SK-N-SH (cell line): ENCODE measurements at regions not wholly inside any gene's neighbourhood (a gene's known extent, or its start where the extent isn't known, plus 50 kb on each side); places are given as distances from the start of the nearest gene placed in this dataset.

Source experiments
- CTCF ChIA-PET: fragments of 300-600, 350-600 bp; formaldehyde crosslinking; extraction: SDS; loops from one replicate; lab custom pipeline; 2021; lab: Yijun Ruan, JAX
- POLR2A ChIA-PET: fragments of 350-600 bp; sonication (Branson Sonifier 250); formaldehyde crosslinking; extraction: SDS; loops from one replicate; lab custom pipeline; 2020; ENCODE audit warnings: antibody characterized with exemption, inconsistent platforms; lab: Yijun Ruan, JAX
- DNase-seq: peaks from one replicate; pipeline ENCODE4 v3.0.0; 2012
- H2AFZ ChIP-seq: fragments of 200-600 bp; sonication (generic); 2 replicates; pipeline ENCODE4 v1.8.1; 2016; ENCODE audit warnings: antibody characterized with exemption, mild to moderate bottlenecking, low read depth
- H3F3A ChIP-seq: fragments of 200-600 bp; sonication (generic); replicated peaks from 2 replicates; pipeline ENCODE3; 2016; ENCODE audit warnings: antibody characterized with exemption, mild to moderate bottlenecking; ENCODE audit not compliant: insufficient read depth
- H3K27ac ChIP-seq, 2 experiments: fragments of 200-500 bp in 1 of 2; fragments of 200-600 bp in 1 of 2; sonication (Bioruptor generic) in 1 of 2; sonication (generic), shearing (Covaris generic) in 1 of 2; 2 replicates each; pipeline versions ENCODE4 v1.5.1 to v1.6.1; 2014 to 2016; ENCODE audit warnings: low read depth in 2 of 2, inconsistent platforms in 1 of 2, low read length in 1 of 2, mild to moderate bottlenecking in 1 of 2, mixed read lengths in 1 of 2
- H3K27me3 ChIP-seq: fragments of 200-600 bp; sonication (generic), shearing (Covaris generic); 2 replicates; pipeline ENCODE4 v1.6.1; 2016; ENCODE audit warnings: mixed run types; ENCODE audit not compliant: insufficient read depth
- H3K36me3 ChIP-seq, 2 experiments: fragments of 200-500 bp in 1 of 2; fragments of 200-600 bp in 1 of 2; sonication (Bioruptor generic) in 1 of 2; sonication (generic) in 1 of 2; replicated peaks in 1 of 2; 2 replicates each; pipeline versions ENCODE3 to v1.5.1; 2014 to 2016; ENCODE audit warnings: low read length in 1 of 2, mild to moderate bottlenecking in 1 of 2; ENCODE audit not compliant: insufficient read depth in 2 of 2, control insufficient read depth in 1 of 2
- H3K4me1 ChIP-seq, 2 experiments: fragments of 200-500 bp in 1 of 2; fragments of 200-600 bp in 1 of 2; sonication (Bioruptor generic) in 1 of 2; sonication (generic), shearing (Covaris generic) in 1 of 2; 2 replicates each; pipeline versions ENCODE4 v1.5.1 to v1.6.1; 2014 to 2016; ENCODE audit warnings: low read depth in 1 of 2, low read length in 1 of 2, mixed run types in 1 of 2; ENCODE audit not compliant: insufficient read depth in 2 of 2, control insufficient read depth in 1 of 2
- H3K4me2 ChIP-seq: fragments of 200-600 bp; sonication (generic), shearing (Covaris generic); 2 replicates; pipeline ENCODE4 v1.6.1; 2017; ENCODE audit warnings: mixed run types
- H3K4me3 ChIP-seq, 2 experiments: fragments of 200-500 bp in 1 of 2; fragments of 200-600 bp in 1 of 2; sonication (Bioruptor generic) in 1 of 2; sonication (generic), shearing (Covaris generic) in 1 of 2; 2 replicates each; pipeline versions ENCODE4 v1.5.1 to v1.8.1; 2014 to 2016; ENCODE audit warnings: low read depth in 2 of 2, inconsistent platforms in 1 of 2, low read length in 1 of 2, mild to moderate bottlenecking in 1 of 2, mixed read lengths in 1 of 2, moderate library complexity in 1 of 2
- H3K79me2 ChIP-seq: fragments of 200-600 bp; sonication (generic); 2 replicates; pipeline ENCODE4 v1.8.1; 2017; ENCODE audit warnings: mild to moderate bottlenecking; ENCODE audit not compliant: insufficient read depth
- H3K9ac ChIP-seq: fragments of 200-600 bp; sonication (generic); 2 replicates; pipeline ENCODE4 v1.6.1; 2017; ENCODE audit warnings: mixed run types
- H3K9me2 ChIP-seq: fragments of 200-600 bp; sonication (generic); 2 replicates; pipeline ENCODE4 v1.6.1; 2017; ENCODE audit warnings: mixed run types
- H3K9me3 ChIP-seq: fragments of 200-600 bp; sonication (generic); 2 replicates; pipeline ENCODE4 v1.6.1; 2017; ENCODE audit warnings: mixed run types, mild to moderate bottlenecking, moderate library complexity
- H4K20me1 ChIP-seq: fragments of 200-600 bp; sonication (generic); 2 replicates; pipeline ENCODE4 v1.6.1; 2017; ENCODE audit warnings: mild to moderate bottlenecking, mixed run types; ENCODE audit not compliant: insufficient read depth
- CHD2 ChIP-seq: fragments of 150-350 bp; IDR thresholded peaks from 2 replicates; pipeline ENCODE4 v1.6.1; 2018; ENCODE audit warnings: low read length; ENCODE audit not compliant: partially characterized antibody
- ELF1 ChIP-seq: IDR thresholded peaks from 2 replicates; pipeline ENCODE4 v1.4.0; 2012
- EZH2phosphoT487 ChIP-seq: fragments of 200-600 bp; sonication (generic); IDR thresholded peaks from 2 replicates; pipeline ENCODE4 v1.6.1; 2017; ENCODE audit warnings: low read depth, mixed run types, mild to moderate bottlenecking, antibody characterized with exemption, moderate library complexity, borderline replicate concordance
- FOSL2 ChIP-seq: IDR thresholded peaks from 2 replicates; pipeline ENCODE4 v1.4.0; 2012; ENCODE audit warnings: low read depth, mild to moderate bottlenecking, moderate library complexity, borderline replicate concordance
- FOXJ3 ChIP-seq: sonication (generic); formaldehyde crosslinking; IDR thresholded peaks from 2 replicates; pipeline ENCODE4 v1.5.1; 2020; ENCODE audit warnings: mild to moderate bottlenecking, missing genetic modification reagents
- GABPA ChIP-seq: IDR thresholded peaks from 2 replicates; pipeline ENCODE4 v1.4.0; 2012; ENCODE audit warnings: low read depth, mild to moderate bottlenecking
- JUND ChIP-seq: IDR thresholded peaks from 2 replicates; pipeline ENCODE4 v1.4.0; 2012
- MAX ChIP-seq: IDR thresholded peaks from 2 replicates; pipeline ENCODE4 v1.4.0; 2012; ENCODE audit warnings: low read depth
- NFIC ChIP-seq: IDR thresholded peaks from 2 replicates; pipeline ENCODE4 v1.4.0; 2012; ENCODE audit warnings: borderline replicate concordance
- RAD21 ChIP-seq: IDR thresholded peaks from 2 replicates; pipeline ENCODE4 v1.6.1; 2012; ENCODE audit warnings: mild to moderate bottlenecking, low read length
- RCOR1 ChIP-seq: fragments of 150-350 bp; IDR thresholded peaks from 2 replicates; pipeline ENCODE4 v1.6.1; 2017; ENCODE audit warnings: antibody characterized with exemption, low read length
- RXRA ChIP-seq: IDR thresholded peaks from 2 replicates; pipeline ENCODE4 v1.4.0; 2012; ENCODE audit warnings: low read depth, mild to moderate bottlenecking, borderline replicate concordance
- SIN3A ChIP-seq: IDR thresholded peaks from 2 replicates; pipeline ENCODE4 v1.6.1; 2012; ENCODE audit warnings: low read depth, mild to moderate bottlenecking, low read length, moderate library complexity, borderline replicate concordance
- WGBS: methylation state at CpG from one replicate; pipeline ENCODE4 v1.1.6; 2017; ENCODE audit warnings: low lambda C conversion rate; 5-methylcytosine and 5-hydroxymethylcytosine counted together
- TF ChIP-seq, protein P1 (sequence below): IDR thresholded peaks from 2 replicates; pipeline ENCODE4; 2012
- TF ChIP-seq, protein P2 (sequence below): fragments of 150-350 bp; IDR thresholded peaks from 2 replicates; pipeline ENCODE4 v1.6.1; 2017; ENCODE audit warnings: antibody characterized with exemption, low read length, low read depth, borderline replicate concordance

GRCh38 chr7:159201722-159202330 lies 57.2 kb upstream of the VIPR2 start (continued):
- TF ChIP-seq FOSL2 (no peak), ELF1 (no peak), SIN3A (no peak), CHD2 (no peak), FOXJ3 (CRISPR knock-in tag) (no peak), EZH2phosphoT487 (no peak), JUND (no peak), RXRA (no peak), NFIC (no peak)

DNA sequence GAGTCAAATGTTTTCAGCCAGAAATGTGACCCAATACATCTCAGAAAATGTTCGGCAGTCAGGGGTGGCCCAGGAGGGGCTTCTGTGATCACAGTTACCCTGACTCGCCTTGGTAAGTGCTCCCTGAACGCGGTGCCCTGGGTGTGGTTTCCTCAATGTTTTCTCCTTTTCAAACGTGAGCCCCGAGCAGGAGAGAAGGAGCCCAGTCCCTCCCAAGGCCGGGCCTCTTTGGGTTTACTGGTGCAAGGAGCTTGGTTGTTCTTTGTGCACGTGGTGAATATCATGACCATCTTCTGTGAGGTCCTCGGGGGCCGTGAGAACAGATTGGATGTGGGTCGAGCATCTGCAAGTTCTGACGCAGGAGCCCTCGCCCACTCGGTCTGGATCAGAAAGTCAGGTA lies 55.8 kb upstream of the VIPR2 start:
- H3K27ac ChIP-seq, result no peak overlapping the region
- H3K9me3 ChIP-seq, result 0 out of 2 replicates have a peak, but pooled peaks cover 4% of the 10 kb centered on the region
- no peak overlapping the region for H3K9ac ChIP-seq
- no peak overlapping the region for H2AFZ ChIP-seq
- H3F3A ChIP-seq, result no peaks in the 10 kb centered on the region
- H3K9me2 ChIP-seq, result no peaks in the 10 kb centered on the region
- no peak overlapping the region for H3K4me3 ChIP-seq
- WGBS, result 51% methylated on average over 14 of the region's 14 CpGs
- no peaks in the 10 kb centered on the region for H3K27me3 ChIP-seq
- CTCF ChIA-PET, result interaction anchor here (1.6 kb wide), 1 partner anchor 25 kb away, joined by 4 read pairs; no protein-coding TSS in a partner anchor
- peaks cover 0 to 3% of the 10 kb centered on the region in 2 experiments; a peak in 2 of 4 replicates for H3K4me1 ChIP-seq
- no peaks in the 10 kb centered on the region for H3K79me2 ChIP-seq
- H3K36me3 ChIP-seq, result no peaks in the 10 kb centered on the region
- no peaks in the 10 kb centered on the region for H4K20me1 ChIP-seq
- TF ChIP-seq MAX, result no peak
- TF ChIP-seq RCOR1, result no peak
- no peak for TF ChIP-seq RAD21
- TF ChIP-seq GABPA, result no peak
- TF ChIP-seq, protein P1, sequence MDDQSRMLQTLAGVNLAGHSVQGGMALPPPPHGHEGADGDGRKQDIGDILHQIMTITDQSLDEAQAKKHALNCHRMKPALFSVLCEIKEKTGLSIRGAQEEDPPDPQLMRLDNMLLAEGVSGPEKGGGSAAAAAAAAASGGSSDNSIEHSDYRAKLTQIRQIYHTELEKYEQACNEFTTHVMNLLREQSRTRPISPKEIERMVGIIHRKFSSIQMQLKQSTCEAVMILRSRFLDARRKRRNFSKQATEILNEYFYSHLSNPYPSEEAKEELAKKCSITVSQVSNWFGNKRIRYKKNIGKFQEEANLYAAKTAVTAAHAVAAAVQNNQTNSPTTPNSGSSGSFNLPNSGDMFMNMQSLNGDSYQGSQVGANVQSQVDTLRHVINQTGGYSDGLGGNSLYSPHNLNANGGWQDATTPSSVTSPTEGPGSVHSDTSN, result no peak
- TF ChIP-seq, protein P2, sequence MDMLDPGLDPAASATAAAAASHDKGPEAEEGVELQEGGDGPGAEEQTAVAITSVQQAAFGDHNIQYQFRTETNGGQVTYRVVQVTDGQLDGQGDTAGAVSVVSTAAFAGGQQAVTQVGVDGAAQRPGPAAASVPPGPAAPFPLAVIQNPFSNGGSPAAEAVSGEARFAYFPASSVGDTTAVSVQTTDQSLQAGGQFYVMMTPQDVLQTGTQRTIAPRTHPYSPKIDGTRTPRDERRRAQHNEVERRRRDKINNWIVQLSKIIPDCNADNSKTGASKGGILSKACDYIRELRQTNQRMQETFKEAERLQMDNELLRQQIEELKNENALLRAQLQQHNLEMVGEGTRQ, result no peak
- no peak for DNase-seq
- POLR2A ChIA-PET, result no interaction called here
- H3K4me2 ChIP-seq, result no peak overlapping the region
